GM23338 (cell line): ENCODE measurements at regions not wholly inside any gene's neighbourhood (a gene's known extent, or its start where the extent isn't known, plus 50 kb on each side); places are given as distances from the start of the nearest gene placed in this dataset.
A peak's percentile ranks its signal among the peaks of the same experiment; 100 is the strongest.

ENCODE experiments used
- ATAC-seq: fragments of 200-7000 bp; cut with Tn5 transposase; 3 replicates; pipeline ENCODE4 v1.9.1; 2020
- DNase-seq: peaks from one replicate; pipeline ENCODE4 v3.0.0-alpha.2; 2015; ENCODE audit warnings: low spot score
- H2AFZ ChIP-seq: fragments of 200-600 bp; sonication (generic); 2 replicates; pipeline ENCODE4 v1.8.0; 2016; ENCODE audit warnings: antibody characterized with exemption, mild to moderate bottlenecking, moderate library complexity
- H3F3A ChIP-seq: fragments of 200-600 bp; sonication (generic); replicated peaks from 2 replicates; pipeline ENCODE4 v1.8.0; 2017; ENCODE audit warnings: antibody characterized with exemption, mixed run types, low read depth
- H3K27ac ChIP-seq: fragments of 200-600 bp; sonication (generic); 2 replicates; pipeline ENCODE4 v1.6.1; 2016; ENCODE audit warnings: low read depth
- H3K27me3 ChIP-seq: fragments of 200-600 bp; sonication (generic); 2 replicates; pipeline ENCODE4 v1.8.0; 2016; ENCODE audit warnings: mild to moderate bottlenecking, mixed run types, moderate library complexity; ENCODE audit not compliant: insufficient read depth
- H3K36me3 ChIP-seq: fragments of 200-600 bp; sonication (generic); 2 replicates; pipeline ENCODE4 v1.8.0; 2016; ENCODE audit warnings: mild to moderate bottlenecking; ENCODE audit not compliant: insufficient read depth
- H3K4me1 ChIP-seq: fragments of 200-600 bp; sonication (generic); 2 replicates; pipeline ENCODE4 v1.8.0; 2016; ENCODE audit warnings: mild to moderate bottlenecking, moderate library complexity; ENCODE audit not compliant: insufficient read depth
- H3K4me2 ChIP-seq: fragments of 200-600 bp; sonication (generic); 2 replicates; pipeline ENCODE4 v1.7.1; 2017; ENCODE audit warnings: mixed run types
- H3K4me3 ChIP-seq: fragments of 200-600 bp; sonication (generic); 2 replicates; pipeline ENCODE4 v1.6.1; 2016; ENCODE audit warnings: mixed run types
- H3K79me2 ChIP-seq: fragments of 200-600 bp; sonication (generic); replicated peaks from 2 replicates; pipeline ENCODE4 v1.8.0; 2017; ENCODE audit warnings: mild to moderate bottlenecking; ENCODE audit not compliant: insufficient read depth
- H3K9me2 ChIP-seq: fragments of 200-600 bp; sonication (generic); 2 replicates; pipeline ENCODE4 v1.8.0; 2017; ENCODE audit not compliant: insufficient read depth
- H4K20me1 ChIP-seq: fragments of 200-600 bp; sonication (generic); replicated peaks from 2 replicates; pipeline ENCODE4 v1.8.0; 2017; ENCODE audit warnings: mild to moderate bottlenecking; ENCODE audit not compliant: insufficient read depth
- H3K27ac Mint-ChIP-seq: 2 replicates; pipeline ENCODE4 v1.8.0; 2020; ENCODE audit warnings: inconsistent platforms, mild to moderate bottlenecking, moderate library complexity, mixed read lengths
- H3K27me3 Mint-ChIP-seq: 3 replicates; pipeline ENCODE4 v1.8.0; 2022; ENCODE audit warnings: low read depth, mild to moderate bottlenecking, moderate library complexity, mixed read lengths, inconsistent platforms; ENCODE audit not compliant: insufficient read depth, poor library complexity
- H3K36me3 Mint-ChIP-seq: 3 replicates; pipeline ENCODE4 v1.8.0; 2021; ENCODE audit warnings: low read depth, mild to moderate bottlenecking, inconsistent platforms, moderate library complexity, mixed read lengths
- H3K4me1 Mint-ChIP-seq: 3 replicates; pipeline ENCODE4 v1.8.0; 2020; ENCODE audit warnings: mild to moderate bottlenecking, inconsistent platforms, mixed read lengths
- H3K4me3 Mint-ChIP-seq: 3 replicates; pipeline ENCODE4 v1.8.0; 2021; ENCODE audit warnings: moderate library complexity, mild to moderate bottlenecking, inconsistent platforms, mixed read lengths
- H3K9me3 Mint-ChIP-seq: 3 replicates; pipeline ENCODE4 v1.8.0; 2020; ENCODE audit warnings: moderate library complexity, mild to moderate bottlenecking, inconsistent platforms, mixed read lengths
- CREB1 ChIP-seq: fragments of 250-450 bp; sonication (Bioruptor Pico); IDR thresholded peaks from 2 replicates; pipeline ENCODE4 v1.5.0; 2020; ENCODE audit warnings: low read depth, mild to moderate bottlenecking, moderate library complexity
- ETS1 ChIP-seq: IDR thresholded peaks from 2 replicates; pipeline ENCODE4 v1.6.1; 2016; ENCODE audit warnings: antibody characterized with exemption
- EZH2 ChIP-seq: fragments of 200-600 bp; sonication (generic); IDR thresholded peaks from one replicate; pipeline ENCODE4 v1.8.0; 2017; ENCODE audit warnings: antibody characterized with exemption, mild to moderate bottlenecking, low read depth; ENCODE audit not compliant: unreplicated experiment
- EZH2phosphoT487 ChIP-seq: fragments of 200-600 bp; sonication (generic); IDR thresholded peaks from one replicate; pipeline ENCODE4 v1.8.1; 2018; ENCODE audit warnings: antibody characterized with exemption; ENCODE audit not compliant: unreplicated experiment
- JUNB ChIP-seq: IDR thresholded peaks from one replicate; pipeline ENCODE4 v1.6.1; 2016; ENCODE audit warnings: antibody characterized with exemption; ENCODE audit not compliant: unreplicated experiment
- NANOG ChIP-seq: IDR thresholded peaks from 2 replicates; pipeline ENCODE4 v1.6.1; 2016; ENCODE audit warnings: antibody characterized with exemption, borderline replicate concordance
- POLR2AphosphoS5 ChIP-seq: IDR thresholded peaks from 2 replicates; pipeline ENCODE4 v1.6.1; 2016; ENCODE audit warnings: antibody characterized with exemption, low read depth
- REST ChIP-seq: IDR thresholded peaks from one replicate; pipeline ENCODE4 v1.6.1; 2018; ENCODE audit warnings: antibody characterized with exemption; ENCODE audit not compliant: unreplicated experiment
- STAT1 ChIP-seq: IDR thresholded peaks from one replicate; pipeline ENCODE4 v1.6.1; 2016; ENCODE audit warnings: antibody characterized with exemption; ENCODE audit not compliant: unreplicated experiment
- ZNF114 ChIP-seq: fragments of 250-450 bp; sonication (Bioruptor Pico); IDR thresholded peaks from 2 replicates; pipeline ENCODE4 v1.5.0; 2020; ENCODE audit warnings: mild to moderate bottlenecking, moderate library complexity
- ZNF331 ChIP-seq: fragments of 250-450 bp; sonication (Bioruptor Pico); IDR thresholded peaks from 2 replicates; pipeline ENCODE4 v1.5.0; 2020; ENCODE audit warnings: low read depth, mild to moderate bottlenecking, moderate library complexity
- ZNF462 ChIP-seq: fragments of 250-450 bp; sonication (Bioruptor Pico); IDR thresholded peaks from 2 replicates; pipeline ENCODE4 v1.5.0; 2020; ENCODE audit warnings: mild to moderate bottlenecking, moderate library complexity
- TF ChIP-seq, protein P1 (sequence below), 2 experiments: fragments of 200-600 bp in 1 of 2; sonication (generic) in 1 of 2; conservative IDR thresholded peaks; 2 replicates each; pipeline versions ENCODE4 v1.5.1 to v1.6.1; 2016 to 2017; ENCODE audit warnings: antibody characterized with exemption in 2 of 2, low read depth in 2 of 2, mild to moderate bottlenecking in 2 of 2, moderate library complexity in 1 of 2

DNA sequence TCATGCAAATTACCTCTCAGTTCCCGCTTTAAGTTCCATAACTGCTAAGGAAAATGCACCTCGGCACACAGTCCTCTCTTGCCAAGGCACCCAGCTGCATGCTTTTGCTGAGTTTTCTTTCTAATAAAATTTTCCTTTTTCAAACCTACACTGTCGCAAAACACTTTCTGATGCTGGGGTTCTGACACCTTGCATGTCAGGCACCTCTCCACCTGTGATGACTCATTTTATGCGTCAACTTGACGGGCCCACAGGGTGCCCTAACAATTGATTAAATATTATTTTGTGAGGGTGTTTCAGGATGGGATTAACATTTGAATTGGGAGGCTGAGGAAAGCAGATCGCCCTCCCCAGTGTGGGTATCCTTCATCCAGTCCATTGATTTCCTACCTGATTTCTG, 291.0 kb upstream of the STS start:
- no peak overlapping the region for H2AFZ ChIP-seq
- Mint-ChIP-seq H3K27ac (no peak overlapping the region), H3K4me3 (no peak overlapping the region), H3K9me3 (peaks cover 62% of the 10 kb centered on the region), H3K4me1 (peaks cover 20% of the 10 kb centered on the region), H3K27me3 (no peaks in the 10 kb centered on the region), H3K36me3 (peaks cover 70% of the 10 kb centered on the region)
- H3K79me2 ChIP-seq = no peaks in the 10 kb centered on the region
- no peaks in the 10 kb centered on the region for H3K27me3 ChIP-seq
- no peaks in the 10 kb centered on the region for H4K20me1 ChIP-seq
- peak overlapping the region; percentile 87 for H3K27ac ChIP-seq
- peaks cover 23% of the 10 kb centered on the region for H3K4me1 ChIP-seq
- ATAC-seq (no peak), DNase-seq (no peak)
- no peaks in the 10 kb centered on the region; the same call in 1 of the 2 replicates for H3K9me2 ChIP-seq
- H3K36me3 ChIP-seq = no peaks in the 10 kb centered on the region
- no peaks in the 10 kb centered on the region for H3F3A ChIP-seq
- TF ChIP-seq REST (no peak), STAT1 (no peak), ZNF462 (CRISPR knock-in tag) (no peak), ZNF114 (CRISPR knock-in tag) (no peak), NANOG (no peak), EZH2 (no peak), CREB1 (CRISPR knock-in tag) (no peak), JUNB (no peak), ETS1 (no peak), POLR2AphosphoS5 (no peak), EZH2phosphoT487 (no peak), ZNF331 (CRISPR knock-in tag) (no peak)
- TF ChIP-seq, protein P1, sequence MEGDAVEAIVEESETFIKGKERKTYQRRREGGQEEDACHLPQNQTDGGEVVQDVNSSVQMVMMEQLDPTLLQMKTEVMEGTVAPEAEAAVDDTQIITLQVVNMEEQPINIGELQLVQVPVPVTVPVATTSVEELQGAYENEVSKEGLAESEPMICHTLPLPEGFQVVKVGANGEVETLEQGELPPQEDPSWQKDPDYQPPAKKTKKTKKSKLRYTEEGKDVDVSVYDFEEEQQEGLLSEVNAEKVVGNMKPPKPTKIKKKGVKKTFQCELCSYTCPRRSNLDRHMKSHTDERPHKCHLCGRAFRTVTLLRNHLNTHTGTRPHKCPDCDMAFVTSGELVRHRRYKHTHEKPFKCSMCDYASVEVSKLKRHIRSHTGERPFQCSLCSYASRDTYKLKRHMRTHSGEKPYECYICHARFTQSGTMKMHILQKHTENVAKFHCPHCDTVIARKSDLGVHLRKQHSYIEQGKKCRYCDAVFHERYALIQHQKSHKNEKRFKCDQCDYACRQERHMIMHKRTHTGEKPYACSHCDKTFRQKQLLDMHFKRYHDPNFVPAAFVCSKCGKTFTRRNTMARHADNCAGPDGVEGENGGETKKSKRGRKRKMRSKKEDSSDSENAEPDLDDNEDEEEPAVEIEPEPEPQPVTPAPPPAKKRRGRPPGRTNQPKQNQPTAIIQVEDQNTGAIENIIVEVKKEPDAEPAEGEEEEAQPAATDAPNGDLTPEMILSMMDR (conservative IDR thresholded peaks at IDR 0.05; ENCODE audit: low read depth in 2 of 2) = no peak
- 0 out of 2 replicates have a peak overlapping the region, but pooled peaks have one; percentile 26 for H3K4me2 ChIP-seq
- H3K4me3 ChIP-seq = no peak overlapping the region
